ENCODE measurements at regions not wholly inside any gene's neighbourhood (a gene's known extent, or its start where the extent isn't known, plus 50 kb on each side); places are given as distances from the start of the nearest gene placed in this dataset.

DNA sequence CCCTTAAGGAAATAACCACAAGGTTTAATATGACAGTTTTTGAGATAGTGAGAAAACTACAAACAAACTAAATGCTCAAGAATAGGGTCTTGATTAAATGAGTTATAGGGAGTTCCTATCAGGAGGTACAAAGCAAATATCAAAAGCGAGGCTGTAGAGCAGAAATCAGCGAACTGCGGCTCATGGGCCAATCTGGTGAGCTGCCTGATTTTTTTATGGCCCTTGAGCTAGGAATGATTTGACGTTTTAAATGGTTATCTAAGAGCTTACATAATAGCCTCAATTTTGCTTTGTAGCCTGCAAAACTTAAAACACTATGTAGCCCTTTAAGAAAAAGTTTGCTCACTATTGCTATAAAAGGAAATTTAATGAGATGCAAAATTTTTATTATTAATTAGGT lies 62.2 kb downstream of the XCL2 start:
- TF ChIP-seq EZH2phosphoT487 (IDR thresholded peaks at IDR 0.05; ENCODE audit: low read length) (no peak), EZH2 (optimal IDR thresholded peaks at IDR 0.05; ENCODE audit: low read depth, low read length) (no peak)
- TF ChIP-seq, protein P1, sequence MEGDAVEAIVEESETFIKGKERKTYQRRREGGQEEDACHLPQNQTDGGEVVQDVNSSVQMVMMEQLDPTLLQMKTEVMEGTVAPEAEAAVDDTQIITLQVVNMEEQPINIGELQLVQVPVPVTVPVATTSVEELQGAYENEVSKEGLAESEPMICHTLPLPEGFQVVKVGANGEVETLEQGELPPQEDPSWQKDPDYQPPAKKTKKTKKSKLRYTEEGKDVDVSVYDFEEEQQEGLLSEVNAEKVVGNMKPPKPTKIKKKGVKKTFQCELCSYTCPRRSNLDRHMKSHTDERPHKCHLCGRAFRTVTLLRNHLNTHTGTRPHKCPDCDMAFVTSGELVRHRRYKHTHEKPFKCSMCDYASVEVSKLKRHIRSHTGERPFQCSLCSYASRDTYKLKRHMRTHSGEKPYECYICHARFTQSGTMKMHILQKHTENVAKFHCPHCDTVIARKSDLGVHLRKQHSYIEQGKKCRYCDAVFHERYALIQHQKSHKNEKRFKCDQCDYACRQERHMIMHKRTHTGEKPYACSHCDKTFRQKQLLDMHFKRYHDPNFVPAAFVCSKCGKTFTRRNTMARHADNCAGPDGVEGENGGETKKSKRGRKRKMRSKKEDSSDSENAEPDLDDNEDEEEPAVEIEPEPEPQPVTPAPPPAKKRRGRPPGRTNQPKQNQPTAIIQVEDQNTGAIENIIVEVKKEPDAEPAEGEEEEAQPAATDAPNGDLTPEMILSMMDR (IDR thresholded peaks at IDR 0.05; ENCODE audit: low read length) = no peak
- Histone ChIP-seq H3K27ac (ENCODE audit: low read length) (no peak overlapping the region), H3K9ac (ENCODE audit: low read length) (no peak overlapping the region), H3K79me2 (ENCODE audit: low read length) (no peaks in the 10 kb centered on the region), H3K4me3 (ENCODE audit: low read length) (no peak overlapping the region), H3K4me2 (ENCODE audit: low read depth, low read length) (no peak overlapping the region), H3F3A (ENCODE audit: insufficient read depth, low read length) (no peaks in the 10 kb centered on the region), H3K27me3 (replicated peaks; ENCODE audit: insufficient read depth, low read length) (no peaks in the 10 kb centered on the region), H3K9me2 (replicated peaks; ENCODE audit: insufficient read depth, low read length) (no peaks in the 10 kb centered on the region), H3K9me3 (replicated peaks; ENCODE audit: insufficient read depth, low read length) (no peaks in the 10 kb centered on the region), H2AFZ (ENCODE audit: low read length) (no peak overlapping the region), H4K20me1 (ENCODE audit: insufficient read depth, low read length) (no peaks in the 10 kb centered on the region), H3K36me3 (replicated peaks; ENCODE audit: insufficient read depth, low read length) (no peaks in the 10 kb centered on the region), H3K4me1 (ENCODE audit: low read length) (no peaks in the 10 kb centered on the region)
- no peak for DNase-seq

DNA sequence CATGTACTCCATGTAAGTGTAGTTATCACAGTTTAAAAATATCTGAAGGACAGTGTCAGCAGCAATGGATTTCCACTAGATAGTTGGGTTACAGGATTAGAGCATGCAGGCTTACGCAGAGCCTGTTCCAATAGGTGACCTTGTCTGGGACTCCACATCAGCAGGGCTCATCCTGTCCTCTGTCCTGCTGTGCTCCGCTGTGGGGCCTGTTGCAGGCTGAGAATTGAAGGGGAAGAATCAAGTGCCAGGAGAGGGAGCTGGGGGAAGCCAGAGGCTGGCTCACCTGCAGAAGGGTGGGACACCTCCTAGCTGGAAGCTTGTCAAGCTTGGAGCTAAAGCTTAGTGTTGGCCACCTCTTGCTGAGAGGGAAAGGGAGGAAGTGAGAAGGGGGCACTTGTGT lies 62.8 kb downstream of the XCL2 start:
- Histone ChIP-seq H3K4me1 (ENCODE audit: low read length) (no peaks in the 10 kb centered on the region), H2AFZ (ENCODE audit: low read length) (no peak overlapping the region), H3K27me3 (replicated peaks; ENCODE audit: insufficient read depth, low read length) (no peaks in the 10 kb centered on the region), H3K9me3 (replicated peaks; ENCODE audit: insufficient read depth, low read length) (no peaks in the 10 kb centered on the region), H3K9ac (ENCODE audit: low read length) (no peak overlapping the region), H4K20me1 (ENCODE audit: insufficient read depth, low read length) (no peaks in the 10 kb centered on the region), H3K79me2 (ENCODE audit: low read length) (no peaks in the 10 kb centered on the region), H3K36me3 (replicated peaks; ENCODE audit: insufficient read depth, low read length) (no peaks in the 10 kb centered on the region), H3F3A (ENCODE audit: insufficient read depth, low read length) (no peaks in the 10 kb centered on the region), H3K9me2 (replicated peaks; ENCODE audit: insufficient read depth, low read length) (no peaks in the 10 kb centered on the region), H3K4me3 (ENCODE audit: low read length) (no peak overlapping the region), H3K27ac (ENCODE audit: low read length) (no peak overlapping the region), H3K4me2 (ENCODE audit: low read depth, low read length) (no peak overlapping the region)
- no peak for TF ChIP-seq EZH2phosphoT487 (IDR thresholded peaks at IDR 0.05; ENCODE audit: low read length)
- TF ChIP-seq EZH2 (optimal IDR thresholded peaks at IDR 0.05; ENCODE audit: low read depth, low read length) = no peak
- TF ChIP-seq, protein P1 (IDR thresholded peaks at IDR 0.05; ENCODE audit: low read length) = no peak
- no peak for DNase-seq

DNA sequence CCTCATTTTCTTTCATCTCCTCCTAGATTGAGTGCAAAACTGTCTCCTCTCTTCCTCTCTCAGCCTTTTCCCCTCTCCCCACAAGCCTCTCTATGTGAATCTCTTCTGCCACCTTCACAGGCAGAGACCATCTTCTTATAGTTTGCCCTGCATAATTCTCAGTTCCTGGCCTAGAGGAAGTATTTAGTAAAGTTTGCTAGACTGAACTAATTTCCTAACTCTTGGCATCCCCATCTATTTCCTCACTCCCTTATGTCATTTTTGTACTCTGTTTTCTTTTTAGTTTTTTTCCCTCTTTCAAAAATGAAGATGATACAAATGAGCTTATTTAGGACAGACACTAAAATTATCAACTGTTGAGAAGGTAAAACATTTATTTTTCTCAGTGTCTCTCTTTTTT lies 66.0 kb downstream of the XCL2 start:
- H3K4me1 ChIP-seq (ENCODE audit: low read length) = no peaks in the 10 kb centered on the region
- H3K9me2 ChIP-seq (replicated peaks; ENCODE audit: insufficient read depth, low read length) = no peaks in the 10 kb centered on the region
- H3K4me2 ChIP-seq (ENCODE audit: low read depth, low read length) = no peak overlapping the region
- no peaks in the 10 kb centered on the region for H3K9me3 ChIP-seq (replicated peaks; ENCODE audit: insufficient read depth, low read length)
- no peak overlapping the region for H3K9ac ChIP-seq (ENCODE audit: low read length)
- no peaks in the 10 kb centered on the region for H3K27me3 ChIP-seq (replicated peaks; ENCODE audit: insufficient read depth, low read length)
- H3F3A ChIP-seq (ENCODE audit: insufficient read depth, low read length) = no peaks in the 10 kb centered on the region
- H3K27ac ChIP-seq (ENCODE audit: low read length) = no peak overlapping the region
- H3K4me3 ChIP-seq (ENCODE audit: low read length) = no peak overlapping the region
- H4K20me1 ChIP-seq (ENCODE audit: insufficient read depth, low read length) = no peaks in the 10 kb centered on the region
- H3K79me2 ChIP-seq (ENCODE audit: low read length) = no peaks in the 10 kb centered on the region
- DNase-seq = no peak
- no peak overlapping the region for H2AFZ ChIP-seq (ENCODE audit: low read length)
- TF ChIP-seq, protein P1 (IDR thresholded peaks at IDR 0.05; ENCODE audit: low read length) = no peak
- TF ChIP-seq EZH2phosphoT487 (IDR thresholded peaks at IDR 0.05; ENCODE audit: low read length) = no peak
- no peak for TF ChIP-seq EZH2 (optimal IDR thresholded peaks at IDR 0.05; ENCODE audit: low read depth, low read length)
- no peaks in the 10 kb centered on the region for H3K36me3 ChIP-seq (replicated peaks; ENCODE audit: insufficient read depth, low read length)
